GM19463 (cell line): ENCODE measurements at regions not wholly inside any gene's neighbourhood (a gene's known extent, or its start where the extent isn't known, plus 50 kb on each side); places are given as distances from the start of the nearest gene placed in this dataset.
"Not testable (repeated sequence)": the region's sequence is repeated elsewhere in the genome, so short reads cannot be mapped to it uniquely, and the experiment has no call there.

Source experiments
- ATAC-seq: cut with Tn5 transposase; IDR thresholded peaks from one replicate; pipeline ENCODE4 v1.9.1; 2021; ENCODE audit warnings: mild to moderate bottlenecking, moderate library complexity; ENCODE audit not compliant: unreplicated experiment

GRCh38 chr3:174336784-174337183 lies 522.4 kb upstream of the NAALADL2 start:
- ATAC-seq: no peak

GRCh38 chr3:174337227-174337626 lies 521.9 kb upstream of the NAALADL2 start:
- no peak for ATAC-seq

- no peak for ATAC-seq
Measured at GRCh38 chr3:174340624-174341587, 518.2 kb upstream of the NAALADL2 start.

- no peak for ATAC-seq
Measured at GRCh38 chr3:174342171-174342570, 517.0 kb upstream of the NAALADL2 start.

- ATAC-seq: no peak
Measured at GRCh38 chr3:174342941-174343501, 516.1 kb upstream of the NAALADL2 start.

GRCh38 chr3:174346141-174346540 lies 513.0 kb upstream of the NAALADL2 start:
- no peak for ATAC-seq

GRCh38 chr3:174346571-174346970 lies 512.6 kb upstream of the NAALADL2 start:
- no peak for ATAC-seq

- no peak for ATAC-seq
Measured at GRCh38 chr3:174347474-174348138, 511.5 kb upstream of the NAALADL2 start.

GRCh38 chr3:174352227-174352626 lies 506.9 kb upstream of the NAALADL2 start:
- no peak for ATAC-seq

- ATAC-seq: no peak
Measured at GRCh38 chr3:174355505-174355904, 503.6 kb upstream of the NAALADL2 start.

GRCh38 chr3:174356596-174356995 lies 502.5 kb upstream of the NAALADL2 start:
- ATAC-seq: no peak

GRCh38 chr3:174358252-174358651 lies 500.9 kb upstream of the NAALADL2 start:
- ATAC-seq: no peak

- no peak for ATAC-seq
Measured at GRCh38 chr3:174362556-174362955, 496.6 kb upstream of the NAALADL2 start.

- ATAC-seq: no peak
Measured at GRCh38 chr3:174363256-174363655, 495.9 kb upstream of the NAALADL2 start.

GRCh38 chr3:174365796-174366195 lies 493.3 kb upstream of the NAALADL2 start:
- no peak for ATAC-seq

- not testable (repeated sequence) for ATAC-seq
Measured at GRCh38 chr3:174366904-174367303, 492.2 kb upstream of the NAALADL2 start.

- ATAC-seq: no peak
Measured at GRCh38 chr3:174376346-174376745, 482.8 kb upstream of the NAALADL2 start.

GRCh38 chr3:174377096-174377495 lies 482.0 kb upstream of the NAALADL2 start:
- ATAC-seq: no peak

GRCh38 chr3:174377684-174378083 lies 481.4 kb upstream of the NAALADL2 start:
- ATAC-seq: no peak

GRCh38 chr3:174382878-174383277 lies 476.3 kb upstream of the NAALADL2 start:
- no peak for ATAC-seq

GRCh38 chr3:174387736-174388135 lies 471.4 kb upstream of the NAALADL2 start:
- ATAC-seq: no peak

GRCh38 chr3:174397848-174398247 lies 461.3 kb upstream of the NAALADL2 start:
- ATAC-seq: no peak
